ENCODE measurements at regions not wholly inside any gene's neighbourhood (a gene's known extent, or its start where the extent isn't known, plus 50 kb on each side); places are given as distances from the start of the nearest gene placed in this dataset.
A peak's percentile ranks its signal among the peaks of the same experiment; 100 is the strongest.

GRCh38 chr12:43278541-43278832 is 273.5 kb downstream of the ADAMTS20 start (continued):
- TF ChIP-seq ZNF592 (IDR thresholded peaks at IDR 0.05) = no peak
- no peak for TF ChIP-seq ZNF687 (IDR thresholded peaks at IDR 0.05)
- no peak for TF ChIP-seq MYC (IDR thresholded peaks at IDR 0.05; ENCODE audit: insufficient read depth, insufficient read length, insufficient replicate concordance, low read length, severe bottlenecking)
- TF ChIP-seq MEF2B (IDR thresholded peaks at IDR 0.05; ENCODE audit: partially characterized antibody, poor library complexity, severe bottlenecking) = peak; percentile 90
- TF ChIP-seq SIX5 (IDR thresholded peaks at IDR 0.05; ENCODE audit: low read depth, low read length, severe bottlenecking) = no peak
- TF ChIP-seq HDAC2 (IDR thresholded peaks at IDR 0.05) = no peak
- TF ChIP-seq BCLAF1 (IDR thresholded peaks at IDR 0.05) = no peak
- no peak for TF ChIP-seq POLR2A (IDR thresholded peaks at IDR 0.05; ENCODE audit: low read depth, low read length)
- TF ChIP-seq SKIL (IDR thresholded peaks at IDR 0.05; ENCODE audit: low read depth, poor library complexity, severe bottlenecking) = no peak
- no peak for TF ChIP-seq ZNF622 (IDR thresholded peaks at IDR 0.05)
- no peak for TF ChIP-seq CUX1 (IDR thresholded peaks at IDR 0.05; ENCODE audit: insufficient replicate concordance, low read depth, low read length)

Data from GM12878 (cell line).